Suprapubic skin (tissue), 4 donors: ENCODE measurements at regions not wholly inside any gene's neighbourhood (a gene's known extent, or its start where the extent isn't known, plus 50 kb on each side); places are given as distances from the start of the nearest gene placed in this dataset.

Source experiments
- CTCF ChIP-seq, 2 donors: fragments of 200-600 bp in 1 of 2; fragments of 450-650 bp in 1 of 2; sonication (generic) in 1 of 2; IDR thresholded peaks; one replicate each; pipeline ENCODE4 v1.5.1; 2016 to 2019; ENCODE audit warnings: antibody characterized with exemption in 2 of 2, mild to moderate bottlenecking in 1 of 2, moderate library complexity in 1 of 2
- POLR2A ChIP-seq, 2 donors: fragments of 450-650 bp; IDR thresholded peaks; one replicate each; pipeline ENCODE4 v1.6.1; 2017; ENCODE audit warnings: antibody characterized with exemption in 2 of 2, mild to moderate bottlenecking in 2 of 2, moderate library complexity in 2 of 2
- POLR2AphosphoS5 ChIP-seq, 3 donors: sonication (generic); formaldehyde crosslinking; IDR thresholded peaks; one replicate each; pipeline ENCODE4 v1.6.1; 2017; ENCODE audit warnings: antibody characterized with exemption in 3 of 3

- no peak for TF ChIP-seq CTCF (IDR thresholded peaks at IDR 0.05)
- TF ChIP-seq POLR2AphosphoS5 (IDR thresholded peaks at IDR 0.05): no peak
- TF ChIP-seq POLR2A (IDR thresholded peaks at IDR 0.05): no peak
Measured at GRCh38 chr13:90526711-90527110, 820.8 kb upstream of the MIR17HG start.
